ENCODE measurements at regions not wholly inside any gene's neighbourhood (a gene's known extent, or its start where the extent isn't known, plus 50 kb on each side); places are given as distances from the start of the nearest gene placed in this dataset.
"Not testable (repeated sequence)": the region's sequence is repeated elsewhere in the genome, so short reads cannot be mapped to it uniquely, and the experiment has no call there.

DNA sequence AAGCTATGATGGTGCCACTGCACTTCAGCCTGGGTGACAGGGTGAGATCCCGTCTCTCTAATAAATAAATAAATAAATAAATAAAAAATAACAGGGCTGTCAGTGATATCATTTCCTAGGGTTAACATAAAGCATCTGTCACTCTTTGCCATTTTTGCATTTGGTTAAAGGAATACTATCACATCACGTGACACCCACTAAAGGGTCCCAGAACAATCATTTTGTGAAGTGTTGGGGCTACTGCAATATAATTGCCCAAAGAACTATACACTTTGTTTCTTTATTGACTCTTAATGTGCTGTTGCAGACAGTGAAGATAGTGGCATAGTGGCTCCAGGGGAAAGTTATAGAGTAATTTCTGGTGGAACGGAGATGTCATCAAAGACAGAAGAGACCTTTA, 176.5 kb upstream of the MMS22L start:
- no peak for DNase-seq

DNA sequence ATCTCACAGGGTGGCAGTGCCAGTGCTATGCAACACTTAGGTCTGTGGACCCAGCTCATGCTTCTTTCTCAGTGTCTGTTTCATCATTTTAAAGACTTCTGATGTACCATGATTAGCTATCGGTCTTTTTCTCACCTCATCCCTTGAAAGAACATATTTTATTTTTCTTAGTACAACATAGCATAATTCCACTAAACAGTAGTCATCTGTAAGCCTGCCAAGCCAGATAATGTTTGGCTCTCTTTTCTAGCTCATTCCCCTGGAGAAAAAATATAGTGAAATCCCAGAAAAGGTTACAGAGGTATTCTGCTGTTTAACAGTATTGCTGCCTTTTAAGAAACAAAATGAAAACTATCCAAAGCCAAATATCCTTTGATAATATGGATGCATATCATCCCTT, 177.0 kb upstream of the MMS22L start:
- DNase-seq: no peak

GRCh38 chr6:97460394-97461080, 177.5 kb upstream of the MMS22L start:
- DNase-seq: no peak

- no peak for DNase-seq
Measured at GRCh38 chr6:97461218-97461617, 178.2 kb upstream of the MMS22L start.

DNA sequence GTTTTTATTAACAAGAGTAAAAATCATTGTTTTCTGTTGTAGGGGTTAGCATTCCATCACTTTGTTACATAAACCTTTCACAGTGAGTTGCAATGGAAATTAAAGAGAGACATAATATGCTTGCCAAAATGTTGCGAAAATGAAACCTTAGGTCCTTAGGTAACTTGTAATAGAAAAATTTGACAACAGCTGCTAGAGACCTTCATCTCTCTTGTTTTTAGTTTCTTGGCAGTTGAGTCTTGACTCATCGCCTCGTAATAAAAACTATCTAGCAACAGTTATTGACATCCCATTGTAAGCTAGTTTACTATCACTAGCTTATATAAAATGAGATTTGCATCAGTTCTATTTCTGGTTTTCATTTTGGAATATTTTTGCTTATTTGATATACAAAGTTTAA, 179.0 kb upstream of the MMS22L start:
- no peak for DNase-seq

GRCh38 chr6:97462938-97463598, 180.1 kb upstream of the MMS22L start:
- no peak for DNase-seq

GRCh38 chr6:97465877-97466561, 183.0 kb upstream of the MMS22L start:
- DNase-seq: no peak

- DNase-seq: no peak
Measured at GRCh38 chr6:97468981-97469380, 186.0 kb upstream of the MMS22L start.

DNA sequence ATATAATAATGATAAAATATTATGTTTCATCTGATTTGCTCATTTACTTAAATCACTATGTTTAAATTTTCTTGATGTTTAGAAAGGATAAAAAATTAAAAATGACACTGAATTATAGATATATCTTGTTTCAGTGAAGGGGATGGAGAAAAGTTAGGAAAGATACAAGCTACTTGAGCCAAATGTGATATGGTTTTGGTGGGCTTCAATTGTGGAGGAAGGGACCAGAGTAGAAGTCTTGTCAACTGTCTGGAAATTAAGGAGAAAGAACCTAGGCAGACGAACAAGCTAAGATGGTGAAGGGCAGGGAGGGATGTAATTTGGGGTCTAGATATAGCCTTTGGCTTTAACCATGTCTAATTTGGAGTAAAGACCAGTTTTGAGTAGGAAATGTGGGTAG, 186.4 kb upstream of the MMS22L start:
- no peak for DNase-seq

GRCh38 chr6:97470322-97470721, 187.3 kb upstream of the MMS22L start:
- DNase-seq: no peak

DNA sequence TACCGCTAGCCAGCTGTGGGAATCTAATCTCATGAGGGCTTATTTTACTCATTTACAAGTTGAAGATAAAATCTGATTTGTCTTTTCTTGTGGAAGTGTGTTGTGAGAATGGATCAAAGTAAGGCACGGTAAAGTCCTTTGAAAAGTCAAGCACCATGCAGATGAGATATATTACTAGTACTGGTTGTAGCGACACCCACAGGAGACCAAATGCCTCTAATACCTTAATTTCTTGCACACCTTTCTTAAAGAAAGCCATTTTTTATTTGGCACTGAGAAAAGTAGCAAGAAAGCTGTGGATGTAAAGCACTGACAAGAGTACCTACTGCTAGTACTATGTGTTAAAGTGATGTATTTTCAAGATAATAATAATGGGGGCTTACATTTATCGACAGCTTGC, 191.0 kb upstream of the MMS22L start:
- no peak for DNase-seq

DNA sequence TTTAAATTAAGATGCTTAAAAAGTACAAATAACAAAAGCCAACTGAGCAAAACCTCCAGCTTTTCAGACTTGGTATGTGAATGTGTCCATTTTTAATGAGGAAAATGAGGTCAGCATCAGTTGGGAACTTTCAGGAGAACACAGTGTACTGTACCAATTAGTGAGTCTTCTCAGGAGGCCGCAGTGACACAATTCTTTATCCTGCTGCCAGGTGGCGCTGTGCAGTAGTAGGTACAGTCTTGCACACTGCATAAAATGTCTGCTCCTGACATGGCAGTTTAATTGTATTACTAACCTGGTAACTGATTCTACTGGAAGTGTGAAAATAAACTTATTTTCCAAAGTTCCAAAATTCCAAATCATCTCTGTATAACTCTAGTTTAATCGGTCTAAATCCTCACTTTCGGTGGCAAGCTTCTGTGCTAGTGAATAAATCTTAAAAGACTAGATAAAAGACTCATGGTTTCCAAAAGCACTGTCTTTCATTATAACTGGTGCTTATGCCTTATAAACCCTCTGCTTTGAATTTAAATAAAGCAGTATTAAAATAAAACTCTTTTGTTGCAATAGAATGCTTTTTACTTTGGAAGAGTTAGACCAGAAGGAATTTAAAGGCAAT, 214.8 kb upstream of the MMS22L start:
- peak; percentile 16 for DNase-seq

DNA sequence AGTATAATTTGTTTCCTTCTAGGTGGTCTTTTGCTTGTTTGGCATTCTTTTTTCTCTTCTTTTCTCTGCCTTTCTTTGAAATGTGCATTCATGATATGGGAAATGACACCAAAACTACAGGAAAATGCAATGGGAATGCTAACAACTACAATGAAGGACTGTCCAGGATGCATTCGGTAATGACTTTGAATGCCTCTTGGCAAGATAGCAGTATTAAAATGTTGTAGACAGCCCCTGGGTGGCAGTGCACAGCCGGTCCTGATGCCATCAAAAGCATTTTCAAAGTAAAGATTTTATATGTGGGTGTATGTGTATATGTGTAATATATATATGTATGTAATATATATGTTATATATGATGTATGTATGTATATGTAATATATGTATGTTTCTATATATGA, 218.8 kb upstream of the MMS22L start:
- DNase-seq: no peak

- DNase-seq: no peak
Measured at GRCh38 chr6:97508646-97509045, 225.6 kb upstream of the MMS22L start.

GRCh38 chr6:97513260-97513659, 230.2 kb upstream of the MMS22L start:
- DNase-seq: not testable (repeated sequence)

DNA sequence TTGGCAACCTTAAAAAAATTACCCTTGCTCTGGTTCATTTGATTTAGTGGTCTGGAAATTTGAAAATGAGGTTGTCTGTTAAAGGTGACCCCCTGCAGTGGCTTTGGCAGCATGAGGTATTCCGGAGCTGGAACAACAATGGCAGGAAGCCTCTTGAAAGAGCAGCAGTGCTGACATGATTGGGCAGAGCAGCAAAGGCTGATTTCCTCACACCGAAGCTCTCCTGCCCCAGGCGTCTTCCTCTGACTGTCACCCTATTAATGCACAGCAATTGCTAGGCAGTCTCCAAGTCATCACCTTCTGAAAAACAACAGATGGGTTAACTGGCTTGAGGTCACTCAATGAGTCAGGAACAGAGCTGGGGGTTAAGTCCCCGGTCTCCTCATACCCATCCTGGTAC, 241.8 kb upstream of the MMS22L start:
- no peak for DNase-seq

GRCh38 chr6:97535800-97536199, 252.8 kb upstream of the MMS22L start:
- no peak for DNase-seq

DNA sequence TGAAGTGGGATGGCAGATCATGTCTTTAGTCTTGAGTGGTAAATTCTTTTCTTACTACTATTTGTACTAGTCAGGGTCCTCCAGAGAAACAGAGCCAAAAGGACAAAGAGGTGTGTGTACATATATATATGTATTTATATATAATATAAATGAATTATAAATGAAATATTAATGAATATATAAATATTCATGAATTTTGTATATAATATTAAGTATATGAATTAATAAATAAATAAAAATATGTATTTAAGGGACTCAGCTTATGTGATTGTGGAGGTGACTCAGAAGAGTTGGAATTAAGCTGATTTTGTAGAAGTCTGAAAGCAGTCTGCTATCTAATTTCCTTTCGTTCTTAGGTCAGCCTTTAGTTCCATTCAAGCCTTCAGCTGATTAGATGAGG, 265.3 kb upstream of the MMS22L start:
- DNase-seq: no peak

GRCh38 chr6:97557355-97557754, 274.3 kb upstream of the MMS22L start:
- no peak for DNase-seq

DNA sequence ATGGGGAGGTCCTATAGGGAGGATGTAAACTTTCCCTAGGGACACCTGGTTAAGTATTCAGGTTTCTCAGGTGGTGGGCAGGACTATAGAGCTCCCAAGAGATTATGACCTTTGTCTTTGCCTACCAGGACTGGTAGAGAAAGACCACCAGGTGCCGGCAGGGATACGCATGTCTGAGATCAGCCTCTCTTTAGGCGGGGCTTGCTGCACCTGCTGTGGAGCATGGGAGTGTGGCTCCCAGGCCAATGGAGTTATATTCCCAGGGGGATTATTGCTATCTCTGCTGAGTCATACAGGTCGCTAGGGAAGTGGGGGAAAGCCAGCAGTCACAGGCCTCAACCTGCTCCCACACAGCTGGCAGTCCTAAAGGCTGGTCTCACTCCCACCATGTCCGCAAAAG, 280.5 kb upstream of the MMS22L start:
- no peak for DNase-seq

DNA sequence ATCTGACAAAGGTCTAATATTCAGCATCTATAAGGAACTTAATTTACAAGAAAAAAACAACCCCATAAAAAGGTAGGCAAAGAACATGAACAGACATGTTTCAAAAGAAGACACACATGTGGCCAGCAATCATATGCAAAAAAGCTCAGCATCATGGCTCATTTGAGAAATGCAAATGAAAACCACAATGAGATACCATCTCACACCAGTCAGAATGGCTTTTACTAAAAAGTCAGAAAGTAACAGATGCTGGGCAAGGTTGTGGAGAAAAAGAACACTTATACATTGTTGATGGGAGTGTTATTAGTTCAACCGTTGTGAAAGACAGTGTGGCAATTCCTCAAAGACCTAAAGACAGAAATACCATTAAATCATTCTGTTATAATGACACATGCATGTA, 289.9 kb upstream of the MMS22L start:
- no peak for DNase-seq

- DNase-seq: no peak
Measured at GRCh38 chr6:97586344-97586743, 303.3 kb upstream of the MMS22L start.

GRCh38 chr6:97591955-97592354, 308.9 kb upstream of the MMS22L start:
- DNase-seq: no peak

- DNase-seq: no peak
Measured at GRCh38 chr6:97594844-97595243, 311.8 kb upstream of the MMS22L start.

Measured in activated effector memory CD4-positive, alpha-beta T cell treated with Interleukin-2 at 50 U/mL for 16 hours (primary cell).